ENCODE measurements at regions not wholly inside any gene's neighbourhood (a gene's known extent, or its start where the extent isn't known, plus 50 kb on each side); places are given as distances from the start of the nearest gene placed in this dataset.

DNA sequence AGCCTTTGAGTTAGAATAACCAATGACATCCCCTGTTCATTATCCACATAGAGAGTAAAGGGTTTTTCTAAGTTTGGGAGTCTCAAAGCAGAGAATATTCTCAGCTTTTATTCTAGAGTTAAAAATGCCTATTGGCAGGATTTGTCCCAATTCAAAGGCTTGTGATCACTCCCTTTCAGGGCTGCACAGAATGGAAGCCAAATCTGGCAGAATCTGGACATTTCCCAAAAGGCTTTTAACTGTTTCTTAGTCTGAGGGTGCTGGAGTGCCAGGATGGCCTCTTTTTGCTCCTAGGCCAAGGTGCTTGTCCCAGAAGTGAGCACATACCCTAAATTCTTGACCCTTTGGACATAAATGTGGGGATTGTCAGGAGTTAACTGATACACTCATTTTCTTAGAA, 556.6 kb downstream of the DOK5 start:
- TF ChIP-seq, protein P1, sequence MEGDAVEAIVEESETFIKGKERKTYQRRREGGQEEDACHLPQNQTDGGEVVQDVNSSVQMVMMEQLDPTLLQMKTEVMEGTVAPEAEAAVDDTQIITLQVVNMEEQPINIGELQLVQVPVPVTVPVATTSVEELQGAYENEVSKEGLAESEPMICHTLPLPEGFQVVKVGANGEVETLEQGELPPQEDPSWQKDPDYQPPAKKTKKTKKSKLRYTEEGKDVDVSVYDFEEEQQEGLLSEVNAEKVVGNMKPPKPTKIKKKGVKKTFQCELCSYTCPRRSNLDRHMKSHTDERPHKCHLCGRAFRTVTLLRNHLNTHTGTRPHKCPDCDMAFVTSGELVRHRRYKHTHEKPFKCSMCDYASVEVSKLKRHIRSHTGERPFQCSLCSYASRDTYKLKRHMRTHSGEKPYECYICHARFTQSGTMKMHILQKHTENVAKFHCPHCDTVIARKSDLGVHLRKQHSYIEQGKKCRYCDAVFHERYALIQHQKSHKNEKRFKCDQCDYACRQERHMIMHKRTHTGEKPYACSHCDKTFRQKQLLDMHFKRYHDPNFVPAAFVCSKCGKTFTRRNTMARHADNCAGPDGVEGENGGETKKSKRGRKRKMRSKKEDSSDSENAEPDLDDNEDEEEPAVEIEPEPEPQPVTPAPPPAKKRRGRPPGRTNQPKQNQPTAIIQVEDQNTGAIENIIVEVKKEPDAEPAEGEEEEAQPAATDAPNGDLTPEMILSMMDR (IDR thresholded peaks at IDR 0.05): no peak
- H3K9me3 Mint-ChIP-seq (ENCODE audit: low read depth): peaks cover 43% of the 10 kb centered on the region

DNA sequence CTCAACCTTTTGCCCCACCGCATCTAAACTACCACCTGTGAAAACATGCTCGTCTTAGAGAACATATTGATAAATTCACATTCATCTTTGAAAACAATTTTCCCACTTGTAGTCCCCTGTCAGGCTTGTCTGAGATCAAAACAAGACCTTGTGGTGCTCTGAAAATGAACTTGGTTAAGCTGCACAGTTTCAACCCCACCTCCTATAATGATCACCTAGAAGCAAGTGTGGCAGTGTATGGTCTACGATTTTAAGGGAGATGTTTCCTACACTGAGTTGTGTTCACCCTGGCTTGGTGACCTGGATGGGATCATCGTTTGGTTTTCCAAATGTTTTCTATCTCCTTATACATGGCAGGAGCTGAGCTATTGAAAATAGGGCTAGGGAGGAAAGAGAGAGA, 539.4 kb downstream of the DOK5 start:
- no peaks in the 10 kb centered on the region for H3K27me3 Mint-ChIP-seq (ENCODE audit: low read depth)
- H3K9me3 Mint-ChIP-seq (ENCODE audit: low read depth): peaks cover 7% of the 10 kb centered on the region
- no peak overlapping the region for H3K27ac Mint-ChIP-seq (ENCODE audit: unreplicated experiment)
- H3K4me1 Mint-ChIP-seq (ENCODE audit: low read depth): no peaks in the 10 kb centered on the region
- H3K36me3 Mint-ChIP-seq (ENCODE audit: low read depth): no peaks in the 10 kb centered on the region
- TF ChIP-seq, protein P1 (IDR thresholded peaks at IDR 0.05): no peak
- DNase-seq (ENCODE audit: low spot score): no peak
- H3K4me3 Mint-ChIP-seq (ENCODE audit: unreplicated experiment): no peak overlapping the region

More for the DNA sequence above, 556.6 kb downstream of the DOK5 start:
- H3K27me3 Mint-ChIP-seq (ENCODE audit: low read depth): no peaks in the 10 kb centered on the region
- no peaks in the 10 kb centered on the region for H3K36me3 Mint-ChIP-seq (ENCODE audit: low read depth)
- H3K27ac Mint-ChIP-seq (ENCODE audit: unreplicated experiment): no peak overlapping the region
- no peak for DNase-seq (ENCODE audit: low spot score)
- no peak overlapping the region for H3K4me3 Mint-ChIP-seq (ENCODE audit: unreplicated experiment)
- no peaks in the 10 kb centered on the region for H3K4me1 Mint-ChIP-seq (ENCODE audit: low read depth)

DNA sequence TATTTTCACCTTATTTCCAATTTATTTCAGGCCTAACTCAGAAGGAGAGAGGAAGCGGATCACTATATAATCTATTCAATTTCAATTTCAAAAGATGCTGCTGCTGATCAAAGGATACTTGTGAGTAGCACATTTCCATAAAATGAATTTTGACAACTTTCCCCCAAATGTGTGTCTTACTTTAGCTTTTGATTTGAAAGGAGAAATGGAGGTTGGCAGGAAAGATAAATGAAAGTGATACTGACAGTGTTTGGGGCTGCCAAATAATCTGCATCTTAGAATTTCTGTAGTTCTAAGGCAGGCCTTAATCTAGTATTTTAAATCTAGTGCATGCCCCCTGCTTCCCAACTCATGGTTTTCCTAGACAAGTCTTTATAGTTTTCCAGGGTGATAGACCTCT, 535.4 kb downstream of the DOK5 start:
- Mint-ChIP-seq H3K36me3 (ENCODE audit: low read depth) (no peaks in the 10 kb centered on the region), H3K9me3 (ENCODE audit: low read depth) (no peaks in the 10 kb centered on the region), H3K4me1 (ENCODE audit: low read depth) (no peaks in the 10 kb centered on the region), H3K27me3 (ENCODE audit: low read depth) (no peaks in the 10 kb centered on the region), H3K27ac (ENCODE audit: unreplicated experiment) (no peak overlapping the region), H3K4me3 (ENCODE audit: unreplicated experiment) (no peak overlapping the region)
- TF ChIP-seq, protein P1 (IDR thresholded peaks at IDR 0.05): no peak
- DNase-seq (ENCODE audit: low spot score): no peak

DNA sequence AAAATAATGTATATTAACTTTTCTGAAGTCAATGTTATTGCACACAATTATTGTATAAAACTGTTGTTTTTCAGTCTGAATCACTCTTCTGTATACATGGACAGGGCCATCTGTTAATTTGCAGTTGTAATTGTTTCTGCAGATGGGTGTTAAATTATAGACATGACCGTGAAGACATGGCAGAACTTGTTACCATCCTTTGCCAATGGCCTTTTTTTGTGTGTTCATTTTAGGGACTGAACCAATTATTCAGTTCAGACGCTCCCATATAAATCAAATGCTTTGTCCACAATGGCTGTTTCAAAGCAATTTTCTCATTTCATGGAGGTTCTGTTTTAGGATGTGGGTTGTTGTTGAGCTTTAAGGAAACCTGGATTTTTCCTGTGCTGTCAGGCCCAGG, 533.7 kb downstream of the DOK5 start:
- Mint-ChIP-seq H3K9me3 (ENCODE audit: low read depth) (no peaks in the 10 kb centered on the region), H3K36me3 (ENCODE audit: low read depth) (no peaks in the 10 kb centered on the region), H3K4me3 (ENCODE audit: unreplicated experiment) (no peak overlapping the region), H3K4me1 (ENCODE audit: low read depth) (no peaks in the 10 kb centered on the region), H3K27ac (ENCODE audit: unreplicated experiment) (no peak overlapping the region), H3K27me3 (ENCODE audit: low read depth) (no peaks in the 10 kb centered on the region)
- TF ChIP-seq, protein P1 (IDR thresholded peaks at IDR 0.05): no peak
- DNase-seq (ENCODE audit: low spot score): no peak

DNA sequence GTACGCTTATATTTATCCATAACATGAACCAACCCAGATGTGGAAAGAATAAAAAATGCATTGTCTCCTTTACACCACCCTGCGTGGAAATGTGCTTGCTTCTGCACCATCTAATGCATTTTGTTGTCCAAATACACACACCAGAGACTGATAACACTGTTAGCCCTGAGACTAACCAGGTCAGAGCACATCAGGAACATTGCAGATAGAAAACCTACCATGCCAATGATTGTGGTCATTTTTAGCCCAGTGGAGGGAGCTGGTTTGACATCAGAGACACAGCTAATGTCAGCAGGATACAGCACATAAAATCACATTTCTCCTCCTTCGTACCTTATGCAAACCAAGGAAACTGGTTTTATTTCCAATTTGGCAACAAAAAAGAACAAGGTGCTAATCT, 528.7 kb downstream of the DOK5 start:
- no peak overlapping the region for H3K27ac Mint-ChIP-seq (ENCODE audit: unreplicated experiment)
- peaks cover 2% of the 10 kb centered on the region for H3K9me3 Mint-ChIP-seq (ENCODE audit: low read depth)
- no peaks in the 10 kb centered on the region for H3K4me1 Mint-ChIP-seq (ENCODE audit: low read depth)
- DNase-seq (ENCODE audit: low spot score): no peak
- no peaks in the 10 kb centered on the region for H3K36me3 Mint-ChIP-seq (ENCODE audit: low read depth)
- H3K4me3 Mint-ChIP-seq (ENCODE audit: unreplicated experiment): no peak overlapping the region
- TF ChIP-seq, protein P1 (IDR thresholded peaks at IDR 0.05): no peak
- no peaks in the 10 kb centered on the region for H3K27me3 Mint-ChIP-seq (ENCODE audit: low read depth)

Measured in chondrocyte (in vitro differentiated cells).